Stimulated activated CD8-positive, alpha-beta memory T cell treated with anti-CD3 and anti-CD28 coated beads, Interleukin-12 subunit alpha, Interleukin-12 subunit beta, amount 100 ng/mL, for 1 hour (primary cell): ENCODE measurements at regions not wholly inside any gene's neighbourhood (a gene's known extent, or its start where the extent isn't known, plus 50 kb on each side); places are given as distances from the start of the nearest gene placed in this dataset.
"Not testable (repeated sequence)": the region's sequence is repeated elsewhere in the genome, so short reads cannot be mapped to it uniquely, and the experiment has no call there.

Experiments used
- DNase-seq: peaks from one replicate; pipeline ENCODE4 v3.0.0-alpha.2; 2020; ENCODE audit warnings: low read depth

DNA sequence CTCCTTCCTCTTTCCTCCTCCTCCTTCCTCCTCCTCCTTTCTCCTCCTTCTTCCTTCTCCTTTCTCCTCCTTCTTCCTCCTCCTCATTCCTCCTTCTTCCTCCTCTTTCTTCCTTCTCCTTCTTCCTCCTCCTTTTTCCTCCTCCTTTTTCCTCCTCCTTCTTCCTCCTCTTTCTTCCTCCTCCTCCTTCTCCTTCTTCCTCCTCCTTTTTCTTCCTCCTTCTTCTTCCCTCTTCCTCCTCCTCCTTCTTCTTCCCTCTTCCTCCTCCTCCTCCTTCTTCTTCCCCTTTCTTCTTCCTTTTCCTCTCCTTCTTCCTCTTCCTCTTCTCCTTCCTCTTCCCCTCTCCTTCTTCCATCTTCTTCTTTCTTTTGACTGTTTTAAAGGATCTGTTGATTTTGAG, 538.8 kb downstream of the TMEM38B start:
- DNase-seq, result no peak

DNA sequence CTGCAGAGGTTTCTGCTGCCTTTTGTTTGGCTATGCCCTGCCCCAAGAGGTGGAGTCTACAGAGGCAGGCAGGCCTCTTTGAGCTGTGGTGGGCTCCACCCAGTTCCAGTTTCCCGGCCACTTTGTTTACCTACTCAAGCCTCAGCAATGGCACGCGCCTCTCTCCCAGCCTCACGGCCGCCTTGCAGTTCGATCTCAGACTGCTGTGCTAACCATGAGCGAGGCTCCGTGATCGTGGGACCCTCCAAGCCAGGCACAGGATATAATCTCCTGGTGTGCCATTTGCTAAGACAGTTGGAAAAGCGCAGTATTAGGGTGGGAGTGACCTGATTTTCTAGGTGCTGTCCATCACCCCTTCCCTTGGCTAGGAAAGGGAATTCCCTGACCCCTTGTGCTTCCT, 566.6 kb downstream of the TMEM38B start:
- not testable (repeated sequence) for DNase-seq

DNA sequence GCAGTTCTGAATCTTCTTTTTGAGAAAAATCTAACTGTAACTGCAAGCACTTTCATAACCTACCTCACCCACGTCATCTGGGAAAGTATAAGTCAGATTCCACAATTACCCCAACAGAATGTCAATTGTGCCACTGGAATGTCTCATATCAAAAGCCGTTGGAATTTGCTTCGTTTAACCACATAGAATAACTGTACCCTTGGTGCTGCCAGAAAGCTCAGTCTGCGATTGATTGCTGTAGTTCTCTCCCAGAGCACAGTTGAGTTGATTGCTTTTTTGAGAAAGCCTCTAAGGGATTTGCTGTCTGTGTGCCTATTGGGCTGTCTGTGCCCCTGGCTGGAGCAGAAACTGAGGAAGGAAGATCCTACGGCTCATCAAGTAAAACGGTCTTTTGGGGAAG, 583.6 kb downstream of the TMEM38B start:
- no peak for DNase-seq

DNA sequence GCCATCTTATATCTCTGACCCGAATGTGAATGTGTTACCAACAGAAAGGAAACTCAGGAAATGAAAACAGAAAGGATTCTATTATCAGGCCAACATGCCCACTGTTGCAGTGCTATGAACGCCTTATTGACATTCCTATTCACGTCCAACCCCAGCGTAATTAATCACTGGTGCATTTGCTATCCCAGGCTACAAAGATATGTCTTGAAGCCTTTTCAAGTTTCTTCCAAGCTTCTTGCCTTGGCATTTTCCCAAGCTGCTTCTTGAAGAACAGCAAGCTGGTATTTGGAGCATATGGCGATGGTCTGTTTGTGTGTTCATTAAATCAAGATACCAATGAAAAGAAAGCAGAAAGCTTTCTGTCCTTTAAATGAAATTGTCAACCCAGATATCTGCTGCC, 579.2 kb upstream of the ZNF462 start:
- no peak for DNase-seq

DNA sequence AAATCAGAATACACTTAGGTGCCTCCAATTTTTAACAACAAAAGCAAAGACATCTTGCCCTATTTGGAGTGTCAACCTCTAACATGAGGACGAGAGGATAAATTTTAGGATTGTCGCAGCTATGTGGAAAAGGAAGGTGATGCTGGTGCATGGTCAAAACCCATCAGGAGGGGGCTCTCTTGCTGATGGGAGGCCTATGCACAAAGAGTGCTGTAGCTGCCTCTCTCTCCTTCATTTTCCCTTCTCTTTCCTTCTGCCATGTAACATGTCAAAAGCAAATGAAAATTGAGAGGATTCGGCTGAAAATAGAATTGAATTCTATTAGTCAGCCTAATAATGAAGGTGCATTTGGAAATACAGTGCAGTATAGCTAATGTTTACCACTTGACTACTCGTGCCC, 578.7 kb upstream of the ZNF462 start:
- no peak for DNase-seq

DNA sequence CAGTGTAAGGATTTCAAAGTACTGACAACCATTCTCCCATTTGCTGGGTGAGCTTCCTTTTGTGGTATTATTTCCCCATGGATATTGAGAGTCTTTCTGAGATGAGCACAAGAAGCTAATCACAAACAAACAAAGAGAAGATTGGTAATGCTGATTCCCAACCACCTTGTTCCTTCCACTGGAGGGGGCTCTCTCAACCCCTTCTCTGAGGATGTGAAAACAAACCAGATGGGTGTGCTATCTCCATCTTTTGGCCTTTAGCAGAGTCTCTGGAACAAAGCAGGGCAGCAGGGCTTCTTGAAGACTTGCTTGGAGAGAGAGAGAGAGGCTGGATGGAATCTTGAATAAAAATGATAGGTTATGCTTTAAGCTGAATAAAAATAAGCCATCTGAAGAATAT, 576.7 kb upstream of the ZNF462 start:
- DNase-seq, result no peak

DNA sequence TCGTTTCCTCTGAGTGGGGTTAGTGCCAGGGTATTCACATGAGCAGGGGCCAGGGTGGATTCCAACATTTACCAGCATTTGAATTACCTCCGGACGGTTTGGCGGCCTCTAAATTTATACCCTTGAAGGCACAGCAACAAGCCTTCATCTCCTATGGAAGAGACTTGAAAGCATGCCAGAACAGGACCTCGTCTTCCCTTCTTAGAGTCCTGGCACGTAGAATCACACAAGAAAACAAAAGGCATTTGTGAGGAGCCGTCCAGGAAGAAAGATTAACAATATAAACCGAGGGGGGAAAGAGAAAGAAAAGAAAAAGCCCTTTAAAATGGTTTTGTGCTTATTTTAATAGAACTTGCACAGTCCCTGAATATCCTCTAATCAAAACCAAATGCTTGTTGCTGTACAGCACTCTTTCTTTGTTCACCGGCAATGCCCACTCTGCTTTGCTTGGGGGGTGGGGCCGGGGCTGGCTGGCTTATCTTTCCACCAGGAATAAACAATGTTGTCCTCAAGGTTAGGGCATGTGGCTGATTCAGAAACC, 575.8 kb upstream of the ZNF462 start:
- no peak for DNase-seq

DNA sequence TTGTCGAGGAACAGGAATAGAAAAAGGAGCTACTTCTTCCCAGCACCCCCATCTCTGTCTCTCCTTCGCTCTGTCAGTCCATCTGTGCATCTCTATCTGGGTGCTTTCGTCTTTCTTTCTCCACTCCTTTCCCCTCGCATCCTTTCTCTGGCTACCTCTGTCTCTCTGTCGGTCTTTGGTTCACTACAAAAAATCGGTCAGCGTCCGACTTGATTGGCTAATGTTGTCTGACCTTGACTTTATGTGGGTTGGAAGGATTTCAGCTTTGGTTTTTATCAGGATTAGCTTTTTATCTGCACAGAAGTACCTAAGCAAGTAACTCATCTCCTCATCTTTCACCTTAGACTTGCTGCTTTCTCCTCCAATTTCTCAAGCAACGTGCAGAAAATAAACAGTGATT, 575.2 kb upstream of the ZNF462 start:
- no peak for DNase-seq

DNA sequence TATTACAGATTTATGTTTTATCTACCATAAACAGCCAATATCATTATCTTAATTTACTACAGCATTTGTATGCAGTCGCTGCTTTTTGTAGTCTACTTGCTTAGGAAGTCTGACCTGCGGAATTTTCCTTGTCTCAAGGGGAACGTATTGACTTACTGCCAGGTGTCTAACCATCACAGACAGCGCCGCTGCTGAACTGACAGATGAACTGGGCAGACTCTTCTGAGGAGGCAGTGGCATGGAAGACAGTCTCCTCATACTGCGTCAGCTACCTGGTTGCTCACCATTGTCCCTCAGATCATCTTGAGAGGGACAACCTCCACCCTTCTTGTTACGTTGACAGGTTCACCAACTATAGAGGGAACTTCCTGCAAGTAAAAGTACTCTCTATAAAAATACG, 574.3 kb upstream of the ZNF462 start:
- DNase-seq, result no peak

DNA sequence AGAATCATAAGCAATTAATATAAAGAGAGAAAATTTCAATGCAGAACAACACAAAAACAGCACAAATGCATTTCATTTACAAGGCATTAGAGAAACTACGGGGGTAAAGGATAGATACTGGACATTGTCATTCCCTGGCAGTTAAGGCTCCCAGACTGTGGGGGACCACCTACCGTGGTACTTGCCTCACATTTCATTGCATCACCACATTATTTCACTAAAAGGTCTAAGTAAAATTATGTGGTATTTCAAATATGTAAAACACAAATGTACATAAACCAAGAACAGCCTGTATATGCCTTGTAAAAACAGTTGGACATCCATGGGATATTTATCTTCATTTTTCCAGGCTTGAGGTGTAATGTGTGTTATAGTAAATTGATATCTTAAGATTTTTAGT, 571.2 kb upstream of the ZNF462 start:
- no peak for DNase-seq

DNA sequence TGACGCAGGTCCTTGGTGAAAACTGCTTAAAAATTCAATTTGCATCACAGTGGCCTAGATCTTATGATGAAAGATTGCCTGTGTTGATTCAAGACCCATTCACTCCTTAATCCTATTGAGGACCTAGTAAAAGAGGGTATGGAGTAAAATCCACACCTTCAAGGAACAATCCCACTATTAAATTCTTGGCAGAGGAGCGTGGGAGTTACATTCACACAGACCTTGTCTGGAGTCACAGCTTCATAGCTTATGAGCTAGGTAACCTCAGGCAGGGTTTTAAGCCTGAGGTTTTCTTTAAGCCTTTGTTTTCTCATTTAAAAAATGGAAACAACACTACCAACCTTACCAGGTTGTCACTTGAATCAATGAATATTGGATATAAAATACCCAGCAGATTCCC, 566.5 kb upstream of the ZNF462 start:
- no peak for DNase-seq

DNA sequence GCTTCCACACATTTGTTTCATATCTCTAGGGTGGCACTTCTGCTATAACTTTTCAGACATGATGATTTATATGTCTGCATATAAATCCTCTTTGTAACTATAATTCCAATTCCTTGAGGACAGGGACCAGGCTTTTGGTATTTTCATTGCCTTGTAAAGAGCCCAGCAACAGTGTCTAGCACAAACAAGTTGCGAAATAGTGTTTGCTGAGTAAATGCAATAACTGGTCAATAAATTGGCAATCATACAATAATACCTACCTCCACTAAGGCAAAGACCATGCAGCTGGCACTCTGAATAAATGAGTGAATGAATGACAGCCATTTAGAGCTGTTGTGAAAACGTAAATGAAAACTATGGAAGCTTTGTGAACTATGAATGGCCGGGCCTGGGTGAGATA, 564.0 kb upstream of the ZNF462 start:
- DNase-seq, result no peak

DNA sequence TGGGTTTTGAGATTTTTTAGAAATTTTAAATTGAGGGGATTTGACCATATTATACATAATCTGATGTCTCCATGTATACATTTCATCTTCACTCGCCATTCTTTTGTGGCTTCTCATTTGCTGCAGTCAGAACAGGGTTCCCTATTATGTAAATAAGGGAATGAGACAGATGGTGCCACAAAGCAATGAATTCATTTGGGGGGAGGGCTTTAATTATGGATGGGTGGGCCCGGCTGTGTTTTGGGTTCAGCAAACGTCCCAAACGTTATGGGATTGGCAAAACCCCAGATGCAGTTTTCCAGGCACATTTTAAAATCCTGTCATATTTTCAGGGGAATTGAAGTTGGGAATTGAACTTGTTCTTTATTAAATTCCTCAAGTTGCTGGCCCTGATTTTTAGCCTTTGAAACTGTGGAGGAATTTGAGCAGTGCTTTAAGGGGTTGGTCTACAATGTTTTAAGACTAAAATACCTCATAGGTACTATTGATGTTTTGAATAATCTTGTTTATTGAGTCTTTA, 558.5 kb upstream of the ZNF462 start:
- no peak for DNase-seq

DNA sequence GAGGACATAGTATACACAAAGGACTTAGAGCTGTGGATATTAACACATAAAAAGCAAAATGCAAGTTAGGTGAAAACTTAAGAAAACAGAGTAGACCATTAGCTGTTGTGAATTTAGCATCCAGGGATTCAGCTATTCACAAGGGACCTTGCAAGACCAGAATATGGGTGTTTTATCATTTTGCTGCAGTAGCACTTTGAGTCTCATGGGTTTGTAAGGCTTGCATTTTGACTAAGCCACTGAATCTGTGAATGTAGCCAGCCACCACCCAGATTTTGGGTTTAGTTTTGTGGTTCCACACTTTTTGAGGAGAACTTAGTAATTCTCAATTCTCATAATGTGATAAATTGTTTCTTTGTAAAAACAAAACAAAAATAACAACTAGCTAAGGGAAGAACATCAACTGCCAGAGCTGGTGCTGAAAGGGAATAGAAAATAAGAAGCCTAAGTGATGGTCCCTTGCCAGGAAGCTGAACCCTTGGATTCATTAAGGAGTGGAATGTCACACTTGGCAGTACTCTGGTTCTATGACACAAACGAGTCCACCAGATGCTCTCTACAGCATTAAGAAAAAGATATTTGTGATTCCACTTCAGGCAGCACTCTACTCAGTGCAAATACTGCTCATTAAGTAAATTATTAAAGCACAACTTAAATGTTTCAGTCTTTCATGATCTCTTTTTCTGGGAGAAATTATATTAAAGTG, 557.4 kb upstream of the ZNF462 start:
- no peak for DNase-seq

DNA sequence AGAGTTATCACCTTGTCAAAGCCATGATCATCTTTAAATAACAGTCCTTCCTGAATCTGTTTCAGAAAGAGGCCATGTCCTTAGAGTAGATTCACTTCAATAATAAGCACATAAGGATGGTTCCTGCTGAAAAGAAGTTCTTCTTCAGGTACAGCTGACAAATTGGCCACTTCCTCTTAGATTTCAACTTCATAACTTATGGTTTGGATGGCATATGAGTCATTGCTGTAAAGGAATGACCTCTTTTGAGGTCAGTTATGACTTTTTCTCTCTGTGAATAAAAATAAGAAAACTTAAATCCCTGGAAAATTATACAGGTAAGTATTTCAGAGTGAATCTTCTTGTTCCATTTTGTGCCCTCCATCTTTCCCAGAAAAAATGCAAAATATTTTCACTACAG, 555.3 kb upstream of the ZNF462 start:
- DNase-seq, result no peak

DNA sequence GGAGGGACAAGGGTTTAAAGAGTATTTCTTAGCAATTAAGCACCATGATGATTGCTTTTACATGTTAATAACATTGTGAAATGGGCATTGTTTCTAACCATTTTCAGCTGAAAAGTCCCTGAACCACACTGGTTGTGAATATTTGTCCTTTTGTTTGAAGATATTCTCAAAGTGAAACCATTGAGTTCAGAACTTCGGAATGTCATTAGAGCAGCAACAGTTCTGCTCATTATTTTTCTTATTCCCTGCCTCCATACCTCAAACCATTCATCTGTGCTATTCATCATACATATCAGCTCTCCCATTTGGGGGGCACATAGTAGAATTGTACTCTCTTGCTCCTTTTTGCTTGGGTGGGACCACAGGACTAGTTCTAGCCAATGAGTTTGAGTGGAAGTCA, 553.0 kb upstream of the ZNF462 start:
- DNase-seq, result no peak

DNA sequence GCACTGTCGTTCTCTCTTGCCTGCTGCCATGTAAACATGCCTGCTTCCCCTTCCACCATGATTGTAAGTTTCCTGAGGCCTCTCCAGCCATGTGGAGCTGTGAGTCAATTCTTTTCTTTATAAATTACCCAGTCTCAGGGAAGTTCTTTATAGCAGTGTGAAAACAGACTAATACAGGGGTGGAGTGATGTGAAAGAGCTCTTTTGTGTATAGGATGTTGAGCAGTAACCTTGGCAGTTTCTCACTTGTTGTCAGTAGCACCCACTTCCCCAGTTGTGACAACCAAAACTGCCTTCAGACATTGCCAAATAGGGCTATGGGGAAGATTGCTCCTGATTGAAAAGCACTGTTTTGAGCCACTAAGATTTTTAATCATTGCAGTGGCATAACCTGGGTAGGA, 552.2 kb upstream of the ZNF462 start:
- no peak for DNase-seq

DNA sequence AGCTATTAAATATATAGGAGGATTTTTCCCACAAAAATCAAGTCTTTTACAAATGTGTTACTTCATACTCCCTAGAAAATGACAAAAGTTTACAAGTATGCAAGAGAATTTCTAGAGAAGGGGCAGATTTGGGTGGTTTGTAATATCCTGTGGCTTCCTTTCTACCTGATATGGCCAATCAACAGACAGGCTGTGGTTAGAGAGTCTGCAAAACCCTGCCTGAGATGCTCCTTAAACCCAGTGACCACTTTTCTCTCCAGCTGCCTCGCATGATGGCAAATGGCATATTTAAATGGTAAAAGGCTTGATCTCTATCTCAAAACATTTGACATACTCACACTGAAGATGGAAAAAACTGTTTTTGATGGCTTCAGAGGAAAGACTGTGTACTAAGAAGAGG, 550.1 kb upstream of the ZNF462 start:
- no peak for DNase-seq

DNA sequence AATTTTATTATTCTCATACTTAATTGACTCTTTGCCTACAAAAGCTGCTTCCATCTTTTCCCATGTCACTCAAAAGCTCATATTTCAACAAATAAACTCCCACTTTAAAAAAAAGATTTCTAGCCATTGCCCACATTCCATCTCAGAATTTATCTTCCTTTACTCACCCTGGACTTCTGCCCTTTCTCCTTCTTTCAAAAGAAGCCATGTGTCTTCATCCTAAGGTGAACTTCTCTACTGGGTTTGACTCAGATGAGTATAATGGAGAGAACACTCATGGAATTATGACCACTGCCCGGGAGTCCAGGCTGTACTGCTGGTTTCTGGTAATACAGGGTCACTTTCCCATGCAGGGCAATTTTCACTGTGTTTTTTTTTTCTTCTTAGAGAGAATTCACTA, 548.5 kb upstream of the ZNF462 start:
- DNase-seq, result no peak

DNA sequence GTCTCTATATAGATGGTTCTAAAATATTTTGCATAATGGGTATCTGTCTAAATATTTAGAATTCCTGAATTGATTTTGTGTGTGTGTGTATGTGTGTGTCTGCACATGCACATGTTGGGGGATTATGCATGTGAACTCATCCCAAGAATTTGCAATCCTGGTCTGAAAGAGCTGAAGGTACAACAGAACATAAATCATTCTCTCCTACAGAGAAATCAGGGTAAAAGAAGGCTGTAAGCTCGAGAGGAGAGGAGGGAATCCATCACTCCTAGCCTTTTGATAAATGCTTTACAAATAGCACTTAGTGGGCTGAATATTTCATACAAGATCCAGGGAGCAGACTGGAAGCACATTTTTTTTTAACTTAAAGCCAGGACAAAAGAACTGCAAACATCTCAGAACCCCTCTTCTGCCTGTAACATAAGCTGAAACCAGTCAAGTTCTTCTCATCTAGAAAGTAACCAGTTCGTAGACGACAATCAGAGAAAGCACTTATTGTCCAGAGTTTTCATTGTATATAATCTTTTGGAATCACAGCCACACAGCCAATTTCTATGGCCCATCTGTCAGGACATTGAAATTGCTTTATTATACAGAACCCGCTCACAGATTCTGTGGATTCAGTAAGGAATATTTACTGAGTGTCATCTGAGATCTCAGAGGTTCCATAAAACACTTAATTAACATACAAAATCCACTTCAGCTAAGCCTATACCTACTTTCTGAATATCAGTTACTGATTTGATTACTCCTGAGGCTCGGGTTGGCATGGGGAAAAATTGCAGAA, 541.4 kb upstream of the ZNF462 start:
- DNase-seq, result no peak

DNA sequence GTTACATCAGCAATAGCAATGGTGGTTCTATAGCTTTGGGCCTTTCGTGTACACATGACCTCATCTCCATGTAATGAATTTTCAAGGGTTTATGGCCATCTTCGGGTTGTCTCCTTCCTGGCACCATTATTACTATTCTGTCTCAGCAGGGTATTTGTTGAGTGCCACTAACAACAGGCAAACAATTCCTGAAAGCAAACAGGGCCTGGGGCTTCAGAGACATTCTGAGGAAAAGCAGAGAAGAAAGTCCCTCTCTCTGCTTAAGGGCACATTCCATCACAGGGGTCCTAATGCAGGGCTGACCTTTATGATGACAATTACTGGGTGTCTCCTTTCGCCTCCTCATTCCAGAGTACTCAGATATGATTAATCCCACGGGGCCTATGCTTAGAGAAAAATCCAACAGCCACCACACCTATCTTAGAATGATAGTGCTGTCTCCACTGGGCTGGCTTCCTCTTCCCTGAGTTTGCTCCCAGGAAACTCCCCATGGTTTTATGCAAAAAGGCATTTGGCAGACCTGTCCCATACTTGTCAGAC, 540.2 kb upstream of the ZNF462 start:
- DNase-seq, result no peak

DNA sequence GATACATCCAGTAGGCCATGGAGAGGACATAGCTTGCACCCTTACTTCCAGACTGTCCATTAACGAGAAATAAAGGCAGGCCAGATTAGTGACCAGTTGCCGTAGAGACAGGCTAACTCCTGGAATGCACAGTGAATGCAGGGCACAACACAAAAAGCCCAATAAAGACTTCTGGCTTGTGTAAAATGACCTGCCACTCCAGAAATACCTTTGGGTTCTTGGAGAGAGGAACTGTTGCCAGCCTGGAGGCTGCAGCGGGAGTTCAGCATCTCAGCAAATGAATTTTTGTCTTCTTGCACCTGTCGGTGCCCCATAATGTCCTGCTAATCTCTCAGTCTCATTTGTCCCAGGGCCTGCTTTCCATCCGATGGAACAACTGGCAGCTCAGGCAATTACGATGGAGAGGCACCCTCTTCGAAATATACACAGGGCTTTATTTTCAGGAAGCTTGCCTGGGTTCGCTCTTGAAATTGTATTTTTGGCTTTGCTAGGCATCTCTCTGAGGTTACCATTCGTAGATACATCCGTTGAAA, 538.8 kb upstream of the ZNF462 start:
- no peak for DNase-seq
